IMR-90 (cell line): ENCODE measurements at regions not wholly inside any gene's neighbourhood (a gene's known extent, or its start where the extent isn't known, plus 50 kb on each side); places are given as distances from the start of the nearest gene placed in this dataset.

Experiments used
- ATAC-seq: fragments of 200-7000 bp; cut with Tn5 transposase; 2 replicates; pipeline ENCODE4 v1.9.1; 2020; ENCODE audit warnings: low read depth, mild to moderate bottlenecking, moderate library complexity
- BruUV-seq: library from RNA; stranded (reverse); fragments of 400-500 nt; replicated peaks from 2 replicates; lab custom pipeline; 2021; lab: Mats Ljungman, UMichigan
- CTCF ChIA-PET: fragments of 300-600 bp; formaldehyde crosslinking; extraction: SDS; loops from one replicate; lab custom pipeline; 2021; ENCODE audit warnings: antibody characterized with exemption; lab: Yijun Ruan, JAX
- POLR2A ChIA-PET: fragments of 300-600 bp; sonication (Branson Sonifier 250); formaldehyde crosslinking; loops from one replicate; lab custom pipeline; 2022; ENCODE audit warnings: antibody characterized with exemption; ENCODE audit not compliant: unreplicated experiment; lab: Charles Lee
- DNase-seq: peaks from one replicate; pipeline ENCODE4 v3.0.0; 2013
- H2AFZ ChIP-seq: replicated peaks from 2 replicates; pipeline ENCODE3; 2013; ENCODE audit warnings: low read length, mild to moderate bottlenecking; ENCODE audit not compliant: poor library complexity
- H2AK5ac ChIP-seq: 2 replicates; pipeline ENCODE4 v1.6.1; 2013; ENCODE audit warnings: low read depth, low read length, inconsistent platforms
- H2AK9ac ChIP-seq: replicated peaks from 2 replicates; pipeline ENCODE3; 2013; ENCODE audit warnings: mild to moderate bottlenecking, low read depth, low read length, moderate library complexity; ENCODE audit not compliant: poor library complexity
- H2BK120ac ChIP-seq: 2 replicates; pipeline ENCODE4 v1.6.1; 2013; ENCODE audit warnings: low read depth, low read length, inconsistent platforms
- H2BK15ac ChIP-seq: 3 replicates; pipeline ENCODE4 v1.6.1; 2013; ENCODE audit warnings: low read depth, low read length, inconsistent platforms
- H2BK20ac ChIP-seq: 2 replicates; pipeline ENCODE4 v1.6.1; 2013; ENCODE audit warnings: low read depth, mild to moderate bottlenecking, inconsistent platforms, low read length, moderate library complexity
- H2BK5ac ChIP-seq: 2 replicates; pipeline ENCODE4 v1.6.1; 2013; ENCODE audit warnings: mild to moderate bottlenecking, low read depth, low read length, inconsistent platforms; ENCODE audit not compliant: poor library complexity, severe bottlenecking
- H3K14ac ChIP-seq: replicated peaks from 2 replicates; pipeline ENCODE4 v1.6.1; 2013; ENCODE audit warnings: low read depth, low read length, inconsistent platforms
- H3K18ac ChIP-seq: 2 replicates; pipeline ENCODE4 v1.6.1; 2013; ENCODE audit warnings: low read depth, low read length, control low read depth
- H3K23ac ChIP-seq: 2 replicates; pipeline ENCODE4 v1.6.1; 2013; ENCODE audit warnings: low read depth, low read length, inconsistent platforms
- H3K27ac ChIP-seq: 2 replicates; pipeline ENCODE4 v1.5.1; 2013; ENCODE audit warnings: mild to moderate bottlenecking, control low read depth, low read length; ENCODE audit not compliant: insufficient read depth
- H3K27me3 ChIP-seq: 2 replicates; pipeline ENCODE4 v1.6.1; 2013; ENCODE audit warnings: low read length; ENCODE audit not compliant: control insufficient read depth, insufficient read depth
- H3K36me3 ChIP-seq: 2 replicates; pipeline ENCODE4 v1.6.1; 2013; ENCODE audit warnings: low read length, mixed read lengths; ENCODE audit not compliant: control insufficient read depth, insufficient read depth
- H3K4ac ChIP-seq: 2 replicates; pipeline ENCODE4 v1.6.1; 2013; ENCODE audit warnings: low read depth, low read length, inconsistent platforms
- H3K4me1 ChIP-seq: 2 replicates; pipeline ENCODE4 v1.6.1; 2013; ENCODE audit warnings: low read length, mixed read lengths; ENCODE audit not compliant: control insufficient read depth, insufficient read depth
- H3K4me2 ChIP-seq: 2 replicates; pipeline ENCODE4 v1.6.1; 2013; ENCODE audit warnings: low read depth, mild to moderate bottlenecking, control low read depth, low read length, moderate library complexity
- H3K4me3 ChIP-seq: 2 replicates; pipeline ENCODE4 v1.5.1; 2013; ENCODE audit warnings: low read depth, mild to moderate bottlenecking, control low read depth, low read length, moderate library complexity; ENCODE audit not compliant: insufficient read depth
- H3K56ac ChIP-seq: 2 replicates; pipeline ENCODE4 v1.6.1; 2013; ENCODE audit warnings: low read length, inconsistent platforms; ENCODE audit not compliant: insufficient read depth; ENCODE audit errors: extremely low read depth
- H3K79me1 ChIP-seq, 2 experiments: 2 replicates each; pipeline ENCODE4 v1.6.1; 2013; ENCODE audit warnings: low read length in 2 of 2, inconsistent platforms in 1 of 2, low read depth in 1 of 2
- H3K9ac ChIP-seq: 2 replicates; pipeline ENCODE4 v1.6.1; 2013; ENCODE audit warnings: low read depth, low read length, control low read depth
- H3K9me1 ChIP-seq: 2 replicates; pipeline ENCODE4 v1.6.1; 2013; ENCODE audit warnings: low read length, inconsistent platforms; ENCODE audit not compliant: insufficient read depth
- H3K9me3 ChIP-seq: 2 replicates; pipeline ENCODE4 v1.6.1; 2013; ENCODE audit warnings: low read length; ENCODE audit not compliant: control insufficient read depth, insufficient read depth
- H4K20me1 ChIP-seq: 2 replicates; pipeline ENCODE4 v1.6.1; 2013; ENCODE audit warnings: low read length, inconsistent platforms; ENCODE audit not compliant: insufficient read depth
- H4K5ac ChIP-seq: 2 replicates; pipeline ENCODE4 v1.6.1; 2013; ENCODE audit warnings: mild to moderate bottlenecking, low read depth, low read length, control low read depth
- H4K8ac ChIP-seq, 2 experiments: 2 replicates each; pipeline ENCODE4 v1.6.1; 2013; ENCODE audit warnings: low read depth in 2 of 2, low read length in 2 of 2, control low read depth in 1 of 2, inconsistent platforms in 1 of 2
- H4K91ac ChIP-seq: 2 replicates; pipeline ENCODE4 v1.6.1; 2013; ENCODE audit warnings: low read depth, low read length, inconsistent platforms; ENCODE audit not compliant: insufficient read depth
- CHD1 ChIP-seq: IDR thresholded peaks from 2 replicates; pipeline ENCODE4 v1.6.1; 2012; ENCODE audit warnings: low read depth, low read length, improper control_type of control experiment
- MAFK ChIP-seq: IDR thresholded peaks from 2 replicates; pipeline ENCODE4 v1.6.1; 2012; ENCODE audit warnings: low read depth, low read length, improper control_type of control experiment
- MXI1 ChIP-seq: IDR thresholded peaks from 2 replicates; pipeline ENCODE4 v1.6.1; 2012; ENCODE audit warnings: low read depth, mild to moderate bottlenecking, low read length, moderate library complexity, borderline replicate concordance
- WGBS, 2 experiments: methylation state at CpG; one replicate each; pipeline versions ENCODE4 v1.1.5 to v1.1.7; 2013; ENCODE audit warnings: missing lambda C conversion rate in 2 of 2; ENCODE audit not compliant: insufficient read length in 1 of 2; ENCODE audit errors: extremely low coverage in 2 of 2; 5-methylcytosine and 5-hydroxymethylcytosine counted together
- dilution Hi-C: fragments of 300-500 bp; cut with HindIII; formaldehyde crosslinking; loops from one replicate; pipeline ENCODE4 v1.14.3; 2018; ENCODE audit warnings: low sequenced_read_pairs; ENCODE audit not compliant: unreplicated experiment
- in situ Hi-C: fragments of 300-500 bp; cut with MboI; formaldehyde crosslinking; loops from 3 replicates; pipeline ENCODE4 v1.14.3; 2019; ENCODE audit warnings: low sequenced_read_pairs, inconsistent platforms, mixed read lengths
- intact Hi-C: fragments of 100-400 bp; cut with micrococcal nuclease; formaldehyde crosslinking; loops from 2 replicates; pipeline ENCODE4 v1.10.0; 2022

GRCh38 chr11:56808326-56808725 is 59.8 kb upstream of the OR9G4 start:
- no peak overlapping the region for H2AFZ ChIP-seq
- intact Hi-C loops (loop anchor here (10.0 kb wide), 1 partner anchor 54 kb away; no protein-coding TSS in a partner anchor), dilution Hi-C loops (no loop called here)

More at GRCh38 chr11:56808326-56808725, 59.8 kb upstream of the OR9G4 start:
- Histone ChIP-seq H3K18ac (no peak overlapping the region), H2BK20ac (no peak overlapping the region), H3K4me3 (no peak overlapping the region), H3K27me3 (no peaks in the 10 kb centered on the region), H4K91ac (no peak overlapping the region), H3K9me1 (no peaks in the 10 kb centered on the region), H3K23ac (no peak overlapping the region), H3K4me2 (no peak overlapping the region), H2BK5ac (no peak overlapping the region), H4K20me1 (no peaks in the 10 kb centered on the region), H3K14ac (no peak overlapping the region), H3K4ac (no peak overlapping the region), H2AK5ac (no peak overlapping the region), H3K79me1 (no peaks in the 10 kb centered on the region), H3K9ac (no peak overlapping the region), H3K36me3 (no peaks in the 10 kb centered on the region), H3K9me3 (no peaks in the 10 kb centered on the region), H4K5ac (no peak overlapping the region), H3K4me1 (no peaks in the 10 kb centered on the region), H2AK9ac (no peak overlapping the region), H3K27ac (no peak overlapping the region), H4K8ac (no peak overlapping the region), H2BK120ac (no peak overlapping the region), H3K56ac (no peak overlapping the region), H2BK15ac (no peak overlapping the region)
- in situ Hi-C loops, result no loop called here
- TF ChIP-seq CHD1 (no peak), MAFK (no peak), MXI1 (no peak)
- no TSS peak for BruUV-seq
- ATAC-seq, result no peak
- WGBS, 2 experiments, result no CpG with 5 or more reads among the region's 1 CpG
- CTCF ChIA-PET, result interaction anchor here (0.7 kb wide), 1 partner anchor 56 kb away, joined by 3 read pairs; no protein-coding TSS in a partner anchor
- DNase-seq, result no peak
- POLR2A ChIA-PET, result no interaction called here
